Left lung (tissue), 4 donors: ENCODE measurements at regions not wholly inside any gene's neighbourhood (a gene's known extent, or its start where the extent isn't known, plus 50 kb on each side); places are given as distances from the start of the nearest gene placed in this dataset.

Experiments
- ATAC-seq: fragments of 200-7000 bp; cut with Tn5 transposase; one replicate; pipeline ENCODE4 v1.9.1; 2020; ENCODE audit warnings: moderate library complexity
- DNase-seq, 4 donors: peaks; one replicate each; pipeline ENCODE4 v3.0.0-alpha.2; 2013 to 2020
- H3K27ac ChIP-seq, 2 donors: fragments of 200-600 bp; sonication (generic) in 1 of 2; one replicate each; pipeline versions ENCODE4 v1.5.0 to v1.8.0; 2020 to 2021
- H3K27me3 ChIP-seq, 2 donors: fragments of 200-600 bp; sonication (generic) in 1 of 2; one replicate each; pipeline versions ENCODE4 v1.5.0 to v1.8.0; 2020 to 2021
- H3K36me3 ChIP-seq, 2 donors: fragments of 200-600 bp; sonication (generic) in 1 of 2; one replicate each; pipeline versions ENCODE4 v1.5.0 to v1.8.0; 2020 to 2021
- H3K4me1 ChIP-seq, 2 donors: fragments of 200-600 bp; one replicate each; pipeline ENCODE4 v1.8.0; 2021
- H3K4me3 ChIP-seq, 2 donors: fragments of 200-600 bp; sonication (generic) in 1 of 2; one replicate each; pipeline versions ENCODE4 v1.5.0 to v1.8.0; 2020 to 2021; ENCODE audit warnings: mild to moderate bottlenecking in 1 of 2
- H3K9me3 ChIP-seq, 2 donors: fragments of 200-600 bp; sonication (generic) in 1 of 2; one replicate each; pipeline versions ENCODE4 v1.5.0 to v1.8.0; 2020 to 2021
- CTCF ChIP-seq, 2 donors: fragments of 200-600 bp; sonication (generic) in 1 of 2; IDR thresholded peaks; one replicate each; pipeline versions ENCODE4 v1.5.0 to v1.8.0; 2021; ENCODE audit warnings: antibody characterized with exemption in 2 of 2
- intact Hi-C, 2 donors: fragments of 100-400 bp; cut with DNase I; formaldehyde crosslinking; loops; one replicate each; pipeline versions ENCODE4 v1.11.2 to v1.14.2; 2022
- donor health status: DM: no; HTN: yes; CAD: no.
- donor health status: DM: no; HTN: no; CAD: no.

DNA sequence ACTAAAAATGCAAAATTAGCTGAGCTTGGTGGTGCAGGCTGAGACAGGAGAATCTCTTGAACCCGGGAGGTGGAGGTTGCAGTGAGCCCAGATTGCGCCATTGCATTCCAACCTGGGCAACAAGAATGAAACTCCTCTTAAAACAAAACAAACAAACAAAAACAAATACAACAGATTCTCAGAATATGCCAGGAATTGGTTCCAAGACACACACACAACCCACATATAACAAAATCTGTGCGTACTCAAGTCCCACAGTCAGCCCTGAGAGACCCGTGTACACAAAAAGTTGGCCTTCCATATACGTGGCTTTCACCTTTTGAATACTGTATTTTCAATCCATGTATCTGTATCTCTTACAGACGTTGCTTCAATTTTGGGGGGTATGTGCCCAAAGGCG, 98.9 kb upstream of the MARCKS start:
- H3K4me3 ChIP-seq: no peak overlapping the region
- H3K27ac ChIP-seq: peak overlapping the region in 1 of 2 donors; percentile 71
- ATAC-seq: no peak

GRCh38 chr6:113758826-113759574, 98.1 kb upstream of the MARCKS start:
- Histone ChIP-seq H3K4me3 (no peak overlapping the region), H3K36me3 (no peaks in the 10 kb centered on the region), H3K27me3 (no peaks in the 10 kb centered on the region), H3K27ac (peak overlapping the region in 1 of 2 donors; percentile 71), H3K9me3 (no peaks in the 10 kb centered on the region), H3K4me1 (peaks cover 0 to 38% of the 10 kb centered on the region in 2 donors)
- ATAC-seq (peak; percentile 70), DNase-seq (no peak)
- intact Hi-C loops: no loop called here
- TF ChIP-seq CTCF (IDR thresholded peaks at IDR 0.05): no peak

More for the DNA sequence above, 98.9 kb upstream of the MARCKS start:
- TF ChIP-seq CTCF (IDR thresholded peaks at IDR 0.05): no peak
- H3K4me1 ChIP-seq: peaks cover 0 to 30% of the 10 kb centered on the region in 2 donors
- H3K9me3 ChIP-seq: no peaks in the 10 kb centered on the region
- H3K27me3 ChIP-seq: no peaks in the 10 kb centered on the region
- H3K36me3 ChIP-seq: no peaks in the 10 kb centered on the region
- intact Hi-C loops: no loop called here
- DNase-seq: no peak

DNA sequence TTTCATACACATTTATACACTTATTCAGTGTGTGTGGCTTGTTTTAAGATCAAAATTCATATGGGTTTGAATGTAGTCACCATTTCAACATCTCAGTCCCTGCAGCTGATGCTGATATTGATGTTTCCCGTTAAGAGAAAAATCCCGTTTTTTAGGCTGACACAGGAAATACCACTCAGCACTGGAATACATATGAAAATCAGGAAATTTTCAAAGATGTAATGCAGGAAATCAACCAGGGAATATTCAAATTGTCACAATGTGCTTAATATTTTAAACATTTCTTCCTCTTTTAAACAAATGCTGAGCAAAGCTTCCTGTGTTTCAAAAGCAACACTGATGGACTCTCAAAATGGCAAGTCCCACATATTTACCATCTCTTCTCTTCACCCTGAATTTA, 94.5 kb upstream of the MARCKS start:
- TF ChIP-seq CTCF (IDR thresholded peaks at IDR 0.05): no peak
- no peak overlapping the region for H3K4me3 ChIP-seq
- ATAC-seq (no peak), DNase-seq (peak in 1 of 4 donors; percentile 13)
- no peaks in the 10 kb centered on the region for H3K36me3 ChIP-seq
- no peaks in the 10 kb centered on the region for H3K27me3 ChIP-seq
- H3K9me3 ChIP-seq: no peaks in the 10 kb centered on the region
- intact Hi-C loops: no loop called here
- H3K27ac ChIP-seq: peak overlapping the region in 1 of 2 donors; percentile 85
- H3K4me1 ChIP-seq: peaks cover 0 to 39% of the 10 kb centered on the region in 2 donors

DNA sequence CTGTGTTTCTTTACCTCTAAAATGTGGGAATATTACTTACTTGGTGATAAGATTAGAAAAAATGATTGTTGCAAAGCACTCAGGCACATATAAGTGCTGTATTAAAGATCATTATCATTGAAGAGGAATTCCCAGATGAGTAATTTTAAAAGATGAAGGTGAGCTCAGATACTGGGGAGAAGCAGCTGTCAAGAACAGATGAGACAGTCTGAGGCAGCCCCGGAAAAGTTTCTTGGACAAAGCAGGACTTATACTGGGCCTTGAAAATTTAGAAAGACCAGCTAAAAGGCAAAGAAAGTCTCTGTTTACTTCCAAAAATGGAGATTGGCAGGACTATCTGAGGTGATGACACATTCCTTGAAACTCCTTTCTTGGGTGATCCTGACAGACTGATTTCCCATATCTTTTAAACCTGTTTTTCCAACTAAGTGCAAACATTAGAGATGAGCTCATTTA, 93.8 kb upstream of the MARCKS start:
- no peaks in the 10 kb centered on the region for H3K36me3 ChIP-seq
- peaks cover 0 to 37% of the 10 kb centered on the region in 2 donors for H3K4me1 ChIP-seq
- H3K27me3 ChIP-seq: no peaks in the 10 kb centered on the region
- no peak for DNase-seq
- TF ChIP-seq CTCF (IDR thresholded peaks at IDR 0.05): no peak
- H3K9me3 ChIP-seq: no peaks in the 10 kb centered on the region
- intact Hi-C loops: no loop called here
- no peak for ATAC-seq
- peak overlapping the region in 1 of 2 donors; percentile 85 for H3K27ac ChIP-seq
- H3K4me3 ChIP-seq: no peak overlapping the region

GRCh38 chr6:113763876-113764275, 93.3 kb upstream of the MARCKS start:
- Histone ChIP-seq H3K9me3 (no peaks in the 10 kb centered on the region), H3K4me1 (peaks cover 0 to 32% of the 10 kb centered on the region in 2 donors), H3K27me3 (no peaks in the 10 kb centered on the region), H3K4me3 (no peak overlapping the region), H3K27ac (peak overlapping the region in 1 of 2 donors; percentile 85), H3K36me3 (no peaks in the 10 kb centered on the region)
- TF ChIP-seq CTCF (IDR thresholded peaks at IDR 0.05): no peak
- ATAC-seq (peak; percentile 61), DNase-seq (no peak)
- intact Hi-C loops: no loop called here
